HG03575 (cell line): ENCODE measurements at regions not wholly inside any gene's neighbourhood (a gene's known extent, or its start where the extent isn't known, plus 50 kb on each side); places are given as distances from the start of the nearest gene placed in this dataset.

Source experiments
- ATAC-seq: cut with Tn5 transposase; IDR thresholded peaks from one replicate; pipeline ENCODE4 v1.9.1; 2021; ENCODE audit not compliant: unreplicated experiment, insufficient number of reproducible peaks, low FRiP score; ENCODE audit errors: extremely low read depth

DNA sequence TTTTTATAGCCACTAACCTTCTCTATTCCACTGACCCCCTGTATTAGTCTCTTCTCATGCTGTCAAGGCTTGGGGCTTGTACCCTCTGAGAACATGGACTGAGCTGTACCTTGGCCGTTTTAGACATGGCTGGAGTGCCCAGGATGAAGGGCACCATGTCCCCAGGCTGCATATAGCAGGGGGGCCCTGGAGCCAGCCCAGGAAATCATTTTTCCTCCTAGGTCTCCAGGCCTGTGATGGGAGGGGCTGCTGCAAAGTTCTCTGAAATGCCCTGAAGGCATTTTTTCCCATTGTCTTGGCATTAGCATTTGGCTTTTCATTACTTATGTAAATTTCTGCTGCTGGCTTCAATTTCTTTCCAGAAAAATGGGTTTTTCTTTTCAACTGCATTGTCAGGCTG, 119.5 kb downstream of the NTMT2 start:
- ATAC-seq, result no peak

- no peak for ATAC-seq
Measured at GRCh38 chr1:170267317-170267716, 121.6 kb downstream of the NTMT2 start.

DNA sequence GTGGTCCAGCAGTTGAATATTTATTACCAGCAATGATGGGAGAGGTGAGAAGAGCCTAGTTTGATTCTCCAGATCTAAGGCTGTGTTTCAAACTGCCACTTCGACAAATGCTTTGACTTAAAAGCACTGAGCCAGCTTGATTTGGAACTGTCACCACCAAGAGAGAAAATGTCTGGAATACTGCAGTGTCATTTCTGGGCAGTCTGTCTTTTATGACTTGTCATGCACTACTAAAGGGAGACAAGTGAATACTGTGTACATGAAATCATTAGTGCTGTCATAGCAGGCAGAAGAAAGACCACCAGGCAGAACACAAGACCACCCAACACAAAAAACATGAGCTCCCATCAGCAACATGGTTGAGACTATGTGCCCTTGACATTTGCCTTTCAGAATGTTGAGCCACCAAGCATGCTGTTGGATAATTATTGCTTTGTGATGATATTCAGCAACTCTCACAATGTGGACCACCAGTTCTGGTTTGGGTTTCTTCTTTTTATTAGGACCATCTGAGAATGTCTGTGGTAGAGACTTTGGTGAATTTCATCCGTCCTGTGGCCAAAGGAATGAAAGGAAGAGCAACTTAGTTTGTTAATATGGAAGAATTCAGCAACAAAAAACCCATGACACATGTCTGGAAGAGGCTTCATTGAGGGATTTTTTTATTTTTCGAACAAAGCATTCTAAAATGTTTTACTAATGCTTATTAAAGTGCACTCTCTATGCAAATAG, 125.8 kb downstream of the NTMT2 start:
- no peak for ATAC-seq

GRCh38 chr1:170273291-170274130, 127.8 kb downstream of the NTMT2 start:
- no peak for ATAC-seq

GRCh38 chr1:170274131-170274501, 128.4 kb downstream of the NTMT2 start:
- ATAC-seq, result no peak

- no peak for ATAC-seq
Measured at GRCh38 chr1:170277985-170278384, 132.2 kb downstream of the NTMT2 start.

DNA sequence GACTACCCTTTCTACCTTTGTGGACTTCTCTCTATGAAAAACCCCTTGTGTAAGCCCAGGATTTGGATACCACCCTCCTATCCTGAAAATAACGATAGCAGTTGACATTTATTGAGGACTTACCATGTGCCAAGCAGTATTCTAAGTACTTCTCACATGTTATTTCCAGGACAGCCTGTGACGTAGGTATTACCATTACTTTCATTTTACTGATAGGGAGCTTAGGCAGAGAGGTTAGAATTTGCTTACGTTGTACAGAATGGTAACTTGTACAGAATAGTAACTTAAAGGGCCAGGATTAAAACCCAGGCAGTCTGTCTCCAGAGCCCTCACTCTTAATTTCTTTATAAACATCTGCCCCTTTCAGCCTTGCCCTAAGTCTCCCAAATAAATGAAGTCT, 138.3 kb downstream of the NTMT2 start:
- no peak for ATAC-seq

DNA sequence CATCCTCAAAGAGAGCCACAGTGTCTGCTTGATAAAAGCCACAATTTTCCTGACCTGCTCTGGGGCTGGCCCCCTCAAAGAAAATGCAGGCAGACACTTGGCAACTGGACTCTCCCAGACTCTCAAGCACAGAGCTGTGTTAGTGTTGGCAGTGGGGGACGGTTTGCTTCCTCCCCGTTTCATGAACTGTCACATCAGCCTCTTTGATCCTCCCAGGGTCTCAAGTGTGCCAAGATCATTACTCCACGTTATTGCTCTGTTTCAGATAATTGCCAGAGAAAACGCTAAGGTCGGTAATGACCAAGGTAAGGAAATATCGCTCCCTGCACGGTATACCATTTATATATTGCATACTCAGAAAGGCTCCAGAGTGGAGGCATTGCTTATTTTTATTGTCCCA, 138.8 kb downstream of the NTMT2 start:
- no peak for ATAC-seq

GRCh38 chr1:170284951-170285350, 139.2 kb downstream of the NTMT2 start:
- no peak for ATAC-seq

DNA sequence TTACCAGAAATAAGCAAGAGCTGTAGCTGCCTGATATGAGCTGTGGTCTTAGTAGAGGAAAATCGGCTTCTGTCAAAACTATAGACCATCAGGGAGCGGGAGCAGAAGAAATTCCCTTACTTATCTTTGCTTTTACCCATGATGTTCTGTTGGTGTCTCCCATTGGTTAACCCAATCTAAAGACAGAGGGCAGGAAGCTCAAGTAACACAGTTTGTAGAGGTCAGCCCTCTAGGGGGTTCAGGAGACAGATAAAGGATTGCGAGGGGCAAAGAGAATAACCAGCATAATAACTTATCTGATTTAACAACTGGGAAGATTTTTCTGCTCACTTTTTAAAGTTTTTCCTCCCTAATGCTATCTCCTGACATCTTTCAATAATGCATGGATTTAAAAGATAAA, 142.4 kb downstream of the NTMT2 start:
- ATAC-seq, result no peak

- no peak for ATAC-seq
Measured at GRCh38 chr1:170290276-170290675, 144.5 kb downstream of the NTMT2 start.

GRCh38 chr1:170290991-170291390, 145.2 kb downstream of the NTMT2 start:
- ATAC-seq, result no peak

DNA sequence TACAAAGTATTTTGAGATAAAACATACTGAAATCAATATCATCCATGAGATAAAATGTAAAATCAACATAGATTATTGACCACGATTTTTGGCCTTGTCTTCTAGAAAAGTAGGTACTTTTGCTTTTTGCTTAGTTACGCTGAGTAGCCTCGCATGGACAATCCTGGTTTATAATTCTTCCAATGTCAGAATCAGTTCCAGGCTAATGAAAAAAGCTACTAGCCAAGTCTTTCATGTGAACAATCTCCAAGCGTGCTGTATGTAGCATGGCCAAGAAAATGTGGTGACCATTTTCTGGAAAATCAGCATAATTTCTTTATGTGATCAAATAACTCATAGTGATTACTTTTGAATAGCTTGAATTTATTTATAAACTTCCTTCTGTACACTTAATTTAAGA, 145.8 kb downstream of the NTMT2 start:
- no peak for ATAC-seq

DNA sequence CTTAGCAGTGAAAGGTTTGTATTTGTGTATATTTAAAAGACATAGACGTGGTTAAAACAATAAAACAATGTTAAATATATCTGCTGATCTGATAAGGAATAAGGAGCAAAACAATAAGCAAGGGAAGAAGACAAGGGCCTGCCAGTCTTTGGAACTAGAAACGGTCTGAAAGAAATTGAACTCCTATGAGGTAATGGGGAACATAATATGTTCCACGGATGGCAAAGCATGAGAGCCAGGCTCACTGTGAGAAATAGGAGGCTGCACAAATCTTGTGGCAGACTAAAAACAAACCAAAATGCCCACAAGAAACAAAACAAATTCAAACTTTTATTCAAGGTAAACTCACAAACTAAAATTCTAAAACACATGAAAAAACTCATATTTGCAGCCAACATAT, 150.5 kb downstream of the NTMT2 start:
- ATAC-seq, result no peak

DNA sequence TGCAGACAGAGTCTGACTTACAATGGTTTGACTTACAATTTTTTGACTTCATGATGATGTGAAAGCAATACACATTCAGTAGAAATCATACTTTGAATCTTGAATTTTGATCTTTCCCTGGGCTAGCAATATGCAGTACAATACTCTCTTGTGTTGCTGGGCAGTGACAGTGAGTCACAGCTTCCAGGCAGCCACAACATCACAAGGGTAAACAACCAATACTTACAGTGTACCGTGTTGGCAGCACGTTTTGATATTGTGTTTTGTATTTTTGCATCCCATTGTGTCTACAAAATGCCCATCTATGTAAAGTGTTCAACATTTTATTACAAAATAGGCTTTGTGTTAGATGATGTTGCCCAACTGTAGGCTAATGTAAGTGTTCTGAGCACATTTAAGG, 150.9 kb downstream of the NTMT2 start:
- no peak for ATAC-seq

GRCh38 chr1:170301596-170301995, 155.8 kb downstream of the NTMT2 start:
- no peak for ATAC-seq

GRCh38 chr1:170303034-170303433, 157.3 kb downstream of the NTMT2 start:
- ATAC-seq, result no peak

DNA sequence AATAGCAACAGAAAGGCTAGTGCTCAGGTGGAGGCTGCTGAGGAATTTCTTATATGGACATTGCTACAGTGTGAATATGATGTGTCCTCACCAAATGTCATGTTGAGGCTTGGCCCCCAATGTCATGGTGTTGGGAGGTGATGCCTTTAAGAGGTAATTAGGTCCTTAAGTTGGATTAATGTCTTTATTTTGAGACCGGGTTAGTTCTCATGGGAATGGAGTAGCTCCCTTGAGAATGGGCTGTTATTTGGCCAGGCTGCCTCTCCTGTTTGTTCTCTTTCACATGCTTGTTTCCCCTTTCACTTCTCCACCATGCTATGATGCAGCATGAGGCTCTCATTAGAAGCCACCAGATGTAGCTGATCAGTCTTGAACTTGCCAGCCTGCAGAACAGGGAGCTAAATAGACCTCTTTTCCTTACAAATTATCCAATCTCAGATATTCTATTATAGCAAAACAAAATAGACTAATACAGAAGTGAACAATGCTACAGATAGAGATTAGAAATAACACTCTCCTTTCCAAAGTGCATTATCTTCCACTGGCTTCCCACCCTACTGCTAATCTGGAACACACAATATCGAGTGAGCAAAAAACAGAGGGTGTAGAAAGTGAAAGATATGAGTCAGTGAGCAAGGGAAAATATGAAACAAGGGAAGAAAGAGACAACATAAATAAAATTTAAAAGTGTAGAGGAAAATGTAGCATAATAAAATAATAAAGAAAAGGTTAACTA, 160.2 kb downstream of the NTMT2 start:
- no peak for ATAC-seq

DNA sequence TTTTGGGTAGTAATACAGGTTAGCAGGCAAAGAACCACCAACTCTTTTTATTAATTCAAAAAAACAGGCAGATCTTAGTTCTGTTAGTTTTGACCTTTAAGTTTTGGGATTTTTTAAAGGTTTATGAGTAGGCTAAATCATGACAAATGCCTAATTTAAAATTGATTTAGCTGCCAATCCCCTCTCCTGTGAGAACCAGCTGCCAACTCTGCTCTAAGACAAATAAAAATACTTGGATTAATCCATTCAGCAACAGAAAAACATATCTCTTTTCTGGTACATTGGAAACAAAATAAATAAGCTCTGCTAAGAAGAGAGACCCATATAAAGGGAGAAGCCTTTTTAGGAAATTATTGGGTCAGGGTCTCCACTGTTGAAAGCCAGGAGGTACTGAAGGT, 160.8 kb downstream of the NTMT2 start:
- no peak for ATAC-seq

GRCh38 chr1:170306948-170307347, 161.2 kb downstream of the NTMT2 start:
- no peak for ATAC-seq
